Fibroblast of upper back skin (primary cell): ENCODE measurements at regions not wholly inside any gene's neighbourhood (a gene's known extent, or its start where the extent isn't known, plus 50 kb on each side); places are given as distances from the start of the nearest gene placed in this dataset.
"Not testable (repeated sequence)": the region's sequence is repeated elsewhere in the genome, so short reads cannot be mapped to it uniquely, and the experiment has no call there.

Source experiments
- DNase-seq: peaks from one replicate; pipeline ENCODE4 v3.0.0-alpha.2; 2013

DNA sequence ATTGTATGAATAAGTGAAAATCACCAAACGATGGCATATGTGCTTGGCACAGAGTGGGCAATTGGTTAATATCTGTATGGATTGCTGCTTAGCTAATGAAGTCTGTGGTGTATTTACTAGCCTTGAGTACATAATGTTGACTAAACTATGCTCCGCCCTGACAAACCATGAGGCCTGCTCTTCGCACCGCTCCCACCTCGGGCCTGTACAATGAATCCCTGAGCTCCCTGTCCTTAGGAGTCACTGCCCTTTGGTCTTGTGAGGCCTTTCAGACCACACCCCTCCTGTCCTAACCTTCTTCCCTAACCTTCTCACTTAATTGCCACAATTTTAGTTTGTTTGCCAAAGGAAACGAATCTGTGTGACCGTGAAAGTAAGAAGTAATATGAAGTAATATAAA lies 193.2 kb downstream of the POTED start:
- DNase-seq, result not testable (repeated sequence)
